DND-41 (cell line): ENCODE measurements at regions not wholly inside any gene's neighbourhood (a gene's known extent, or its start where the extent isn't known, plus 50 kb on each side); places are given as distances from the start of the nearest gene placed in this dataset.

Source experiments
- ATAC-seq: fragments of 200-7000 bp; cut with Tn5 transposase; 3 replicates; pipeline ENCODE4 v1.9.1; 2021; ENCODE audit warnings: low read depth; ENCODE audit not compliant: insufficient read depth
- DNase-seq: peaks from one replicate; pipeline ENCODE4 v3.0.0-alpha.2; 2020
- H2AFZ ChIP-seq: 2 replicates; pipeline ENCODE4 v1.6.0; 2012; ENCODE audit warnings: low read depth, low read length
- H3K27ac ChIP-seq: 2 replicates; pipeline ENCODE4 v1.5.1; 2012; ENCODE audit warnings: low read length, inconsistent platforms
- H3K27me3 ChIP-seq: fragments of 200-600 bp; sonication (generic); 2 replicates; pipeline ENCODE4 v1.6.0; 2012; ENCODE audit warnings: low read length, mild to moderate bottlenecking, inconsistent platforms; ENCODE audit not compliant: insufficient read depth, poor library complexity
- H3K36me3 ChIP-seq: 2 replicates; pipeline ENCODE4 v1.5.1; 2012; ENCODE audit warnings: low read length, inconsistent platforms; ENCODE audit not compliant: insufficient read depth
- H3K4me1 ChIP-seq: 2 replicates; pipeline ENCODE4 v1.5.1; 2012; ENCODE audit warnings: mild to moderate bottlenecking, low read length; ENCODE audit not compliant: insufficient read depth
- H3K4me2 ChIP-seq: 2 replicates; pipeline ENCODE4 v1.6.0; 2012; ENCODE audit warnings: mild to moderate bottlenecking, moderate library complexity, low read length, inconsistent platforms; ENCODE audit not compliant: insufficient read depth
- H3K4me3 ChIP-seq, 2 experiments: fragments of 200-600 bp in 1 of 2; shearing (Covaris generic) in 1 of 2; 2 replicates each; pipeline ENCODE4 v1.5.1; 2012 to 2016; ENCODE audit warnings: inconsistent platforms in 2 of 2, low read length in 2 of 2, mild to moderate bottlenecking in 2 of 2, low read depth in 1 of 2, moderate library complexity in 1 of 2
- H3K79me2 ChIP-seq: 2 replicates; pipeline ENCODE4 v1.6.0; 2012; ENCODE audit warnings: low read length, inconsistent platforms; ENCODE audit not compliant: insufficient read depth
- H3K9ac ChIP-seq: 2 replicates; pipeline ENCODE4 v1.6.0; 2012; ENCODE audit warnings: low read depth, mild to moderate bottlenecking, inconsistent platforms, low read length, moderate library complexity
- H3K9me3 ChIP-seq: 2 replicates; pipeline ENCODE4 v1.5.1; 2012; ENCODE audit warnings: low read length, moderate library complexity, mild to moderate bottlenecking, inconsistent platforms; ENCODE audit not compliant: insufficient read depth, severe bottlenecking
- H4K20me1 ChIP-seq: 2 replicates; pipeline ENCODE4 v1.6.0; 2012; ENCODE audit warnings: low read length; ENCODE audit not compliant: insufficient read depth
- CTCF ChIP-seq: IDR thresholded peaks from 2 replicates; pipeline ENCODE4 v1.5.1; 2012; ENCODE audit warnings: borderline replicate concordance, low read length, moderate library complexity, mild to moderate bottlenecking; ENCODE audit not compliant: poor library complexity, severe bottlenecking; ENCODE audit errors: extremely low read depth
- EZH2 ChIP-seq: IDR thresholded peaks from 3 replicates; pipeline ENCODE4 v1.6.1; 2012; ENCODE audit warnings: borderline replicate concordance, low read depth, mild to moderate bottlenecking, moderate library complexity, low read length, inconsistent platforms; ENCODE audit not compliant: severe bottlenecking

GRCh38 chr11:57935402-57936049 lies 88.2 kb upstream of the OR9Q1 start:
- ATAC-seq: no peak

DNA sequence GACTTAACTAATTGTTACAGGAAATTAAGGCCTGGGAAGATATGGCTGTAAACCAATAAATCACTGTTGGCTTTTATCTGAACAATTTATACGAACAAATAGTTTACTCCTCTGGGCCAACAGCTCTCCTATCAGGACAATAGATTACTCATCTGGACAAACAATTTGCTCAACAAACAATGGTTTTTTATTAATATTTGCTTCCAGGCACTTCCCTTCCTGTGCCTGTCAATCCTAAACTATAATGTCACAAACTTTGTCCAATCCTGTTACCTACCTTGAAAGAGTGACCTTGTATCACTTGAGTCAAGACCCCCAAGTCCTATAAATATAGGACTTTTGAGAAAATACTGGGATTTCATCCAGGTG lies 87.6 kb upstream of the OR9Q1 start:
- Histone ChIP-seq H2AFZ (no peak overlapping the region), H3K36me3 (no peaks in the 10 kb centered on the region), H4K20me1 (no peaks in the 10 kb centered on the region), H3K27ac (no peak overlapping the region), H3K9me3 (no peaks in the 10 kb centered on the region), H3K9ac (no peak overlapping the region), H3K79me2 (no peaks in the 10 kb centered on the region), H3K4me3 (no peak overlapping the region), H3K27me3 (peaks cover 5% of the 10 kb centered on the region), H3K4me2 (no peak overlapping the region), H3K4me1 (no peaks in the 10 kb centered on the region)
- DNase-seq (no peak), ATAC-seq (no peak)
- TF ChIP-seq CTCF (no peak), EZH2 (no peak)

More at GRCh38 chr11:57935402-57936049, 88.2 kb upstream of the OR9Q1 start:
- peaks cover 5% of the 10 kb centered on the region for H3K27me3 ChIP-seq
- H3K79me2 ChIP-seq: no peaks in the 10 kb centered on the region
- H2AFZ ChIP-seq: no peak overlapping the region
- no peak for DNase-seq
- H3K4me3 ChIP-seq: no peak overlapping the region
- no peaks in the 10 kb centered on the region for H4K20me1 ChIP-seq
- no peaks in the 10 kb centered on the region for H3K9me3 ChIP-seq
- no peaks in the 10 kb centered on the region for H3K36me3 ChIP-seq
- H3K4me1 ChIP-seq: no peaks in the 10 kb centered on the region
- no peak overlapping the region for H3K9ac ChIP-seq
- H3K4me2 ChIP-seq: no peak overlapping the region
- no peak overlapping the region for H3K27ac ChIP-seq
- TF ChIP-seq CTCF (no peak), EZH2 (no peak)

DNA sequence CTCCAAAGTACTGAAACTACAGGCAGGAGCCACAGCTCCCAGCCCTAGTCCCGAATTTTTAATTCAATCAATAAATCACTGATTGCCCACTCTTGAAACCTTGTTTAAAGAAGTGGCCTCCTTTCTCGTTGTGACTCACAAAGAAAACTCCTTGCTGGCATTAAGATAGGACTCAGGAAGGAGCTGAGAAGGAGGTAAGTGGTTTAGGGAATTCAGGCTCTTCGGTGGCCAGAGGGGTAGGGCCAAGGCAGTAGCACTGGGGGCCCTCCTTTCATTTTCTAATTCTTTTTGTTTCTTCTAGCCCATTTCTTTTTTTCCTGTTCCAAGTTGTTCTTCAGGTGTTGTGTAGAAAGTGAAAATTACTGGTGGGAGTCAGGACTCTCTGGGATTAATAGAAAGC lies 86.2 kb upstream of the OR9Q1 start:
- Histone ChIP-seq H3K9ac (no peak overlapping the region), H3K36me3 (no peaks in the 10 kb centered on the region), H3K27me3 (peaks cover 5% of the 10 kb centered on the region), H3K4me2 (no peak overlapping the region), H2AFZ (no peak overlapping the region), H3K9me3 (no peaks in the 10 kb centered on the region), H3K4me1 (no peaks in the 10 kb centered on the region), H3K79me2 (no peaks in the 10 kb centered on the region), H3K4me3 (no peak overlapping the region), H3K27ac (no peak overlapping the region), H4K20me1 (no peaks in the 10 kb centered on the region)
- DNase-seq (no peak), ATAC-seq (no peak)
- TF ChIP-seq EZH2 (no peak), CTCF (no peak)
